LHCN-M2 (cell line): ENCODE measurements at regions not wholly inside any gene's neighbourhood (a gene's known extent, or its start where the extent isn't known, plus 50 kb on each side); places are given as distances from the start of the nearest gene placed in this dataset.
A peak's percentile ranks its signal among the peaks of the same experiment; 100 is the strongest.
"Not testable (repeated sequence)": the region's sequence is repeated elsewhere in the genome, so short reads cannot be mapped to it uniquely, and the experiment has no call there.

Experiments
- DNase-seq: peaks from one replicate; pipeline ENCODE4 v3.0.0-alpha.2; 2012; ENCODE audit warnings: low read depth

DNA sequence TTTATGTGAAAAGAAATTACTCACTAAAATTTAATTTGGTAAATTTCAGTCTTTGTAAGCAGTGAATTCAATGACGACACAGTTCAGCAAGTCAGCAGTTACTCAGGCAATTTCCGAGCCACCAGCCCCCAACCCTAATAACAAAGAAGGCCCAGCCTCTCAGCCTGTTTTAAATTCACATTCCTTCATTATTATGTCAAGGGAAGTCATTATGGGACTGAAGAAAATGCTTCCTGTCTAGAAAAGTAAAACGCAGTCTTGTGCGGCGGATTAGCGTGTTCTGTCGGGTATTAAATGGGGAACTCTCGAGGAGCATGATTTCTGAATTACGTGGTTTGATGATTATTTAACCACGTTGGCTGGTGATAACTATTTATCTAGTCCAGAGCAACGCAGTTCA, 177.6 kb downstream of the AIPL1 start:
- DNase-seq: no peak

DNA sequence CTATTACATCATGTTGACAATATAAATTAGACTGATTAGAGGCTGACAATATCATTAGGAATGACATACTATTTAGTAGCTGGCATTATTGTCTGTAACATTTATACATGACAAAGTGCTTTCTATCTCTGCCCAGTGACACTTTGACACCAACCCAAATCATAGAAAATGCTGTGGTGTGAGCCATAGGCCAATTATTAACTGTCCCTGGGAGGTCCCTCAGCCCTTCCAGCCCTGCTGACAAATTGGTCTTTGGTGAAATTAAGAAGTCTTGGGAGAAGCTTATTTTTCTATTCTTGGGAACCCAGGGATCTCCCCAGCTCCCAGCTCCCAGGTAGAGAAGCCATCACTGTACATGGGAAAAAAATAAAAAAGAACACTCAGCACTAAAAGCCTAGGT, 179.6 kb downstream of the AIPL1 start:
- DNase-seq: no peak

DNA sequence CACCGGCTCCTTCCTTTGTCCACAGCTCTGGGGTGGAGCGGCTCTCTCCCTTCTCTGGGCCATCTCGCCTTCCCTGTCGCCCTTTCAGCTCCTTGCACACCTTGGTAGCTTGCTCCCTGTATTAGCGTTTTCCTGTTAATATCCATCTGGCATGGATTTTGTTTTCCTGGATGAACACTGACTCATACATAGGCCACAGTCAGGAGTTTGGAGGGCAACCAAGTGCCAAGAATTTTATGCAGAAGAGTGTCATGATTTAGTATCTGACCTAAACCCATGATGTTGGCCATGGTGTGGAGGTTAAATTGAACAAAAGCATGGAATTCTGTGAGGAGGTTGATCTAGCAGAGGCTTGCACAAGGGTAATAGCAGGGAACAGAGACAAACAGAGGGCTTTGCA, 180.9 kb downstream of the AIPL1 start:
- DNase-seq: no peak

DNA sequence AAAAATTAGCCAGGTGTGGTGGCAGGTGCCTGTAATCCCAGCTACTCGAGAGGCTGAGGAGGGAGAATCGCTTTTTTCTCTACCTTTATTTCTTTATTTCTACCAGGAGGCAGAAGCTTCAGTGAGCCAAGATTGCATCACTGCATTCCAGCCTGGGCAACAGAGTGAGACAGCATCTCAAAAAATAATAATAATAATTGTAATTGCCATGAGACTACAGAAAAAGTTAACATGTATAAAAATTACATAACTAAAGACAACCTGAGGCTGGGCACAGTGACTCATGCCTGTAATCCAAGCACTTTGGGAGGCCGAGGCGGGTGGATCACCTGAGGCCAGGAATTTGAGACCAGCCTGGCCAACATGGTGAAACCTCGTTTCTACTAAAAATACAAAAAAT, 181.5 kb downstream of the WSCD1 start:
- DNase-seq: not testable (repeated sequence)

DNA sequence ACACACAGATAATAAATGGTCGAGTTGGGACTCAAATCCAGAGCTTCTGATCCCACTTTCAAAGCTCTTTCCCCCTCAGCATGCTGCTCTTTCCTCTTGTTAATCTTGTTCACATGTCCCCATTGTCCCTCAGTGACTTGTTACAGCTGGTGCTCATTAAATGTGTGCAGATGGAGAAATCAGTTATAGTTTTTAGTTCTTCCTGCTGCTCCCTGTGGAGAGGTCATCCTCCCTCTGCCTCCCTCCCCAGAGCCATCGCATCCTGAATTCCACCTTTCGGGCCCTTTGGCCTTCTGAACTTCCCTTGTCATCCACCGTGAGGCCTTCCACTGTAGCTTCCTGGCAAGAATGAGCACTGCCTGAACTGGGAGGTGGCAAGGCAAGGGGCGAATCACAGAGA, 179.6 kb downstream of the WSCD1 start:
- DNase-seq: no peak

DNA sequence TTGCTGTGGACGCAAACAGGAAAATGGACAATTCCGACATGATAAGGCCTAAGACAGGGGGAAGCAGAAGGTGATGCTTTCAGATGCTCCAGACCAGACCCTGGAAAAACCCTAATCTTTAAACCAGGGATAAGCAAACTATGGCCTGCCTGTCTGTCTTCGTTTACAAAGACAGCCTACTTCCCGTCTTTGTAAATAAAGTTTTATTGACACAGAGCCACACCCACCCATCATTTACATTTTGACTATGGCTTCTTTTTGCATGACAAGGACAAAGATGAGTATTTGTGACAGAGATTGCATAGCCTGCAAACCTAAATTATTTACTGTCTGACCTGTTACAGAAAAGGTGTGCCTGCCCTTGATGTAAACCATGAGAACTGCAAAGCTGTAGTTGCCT, 177.9 kb downstream of the WSCD1 start:
- no peak for DNase-seq

DNA sequence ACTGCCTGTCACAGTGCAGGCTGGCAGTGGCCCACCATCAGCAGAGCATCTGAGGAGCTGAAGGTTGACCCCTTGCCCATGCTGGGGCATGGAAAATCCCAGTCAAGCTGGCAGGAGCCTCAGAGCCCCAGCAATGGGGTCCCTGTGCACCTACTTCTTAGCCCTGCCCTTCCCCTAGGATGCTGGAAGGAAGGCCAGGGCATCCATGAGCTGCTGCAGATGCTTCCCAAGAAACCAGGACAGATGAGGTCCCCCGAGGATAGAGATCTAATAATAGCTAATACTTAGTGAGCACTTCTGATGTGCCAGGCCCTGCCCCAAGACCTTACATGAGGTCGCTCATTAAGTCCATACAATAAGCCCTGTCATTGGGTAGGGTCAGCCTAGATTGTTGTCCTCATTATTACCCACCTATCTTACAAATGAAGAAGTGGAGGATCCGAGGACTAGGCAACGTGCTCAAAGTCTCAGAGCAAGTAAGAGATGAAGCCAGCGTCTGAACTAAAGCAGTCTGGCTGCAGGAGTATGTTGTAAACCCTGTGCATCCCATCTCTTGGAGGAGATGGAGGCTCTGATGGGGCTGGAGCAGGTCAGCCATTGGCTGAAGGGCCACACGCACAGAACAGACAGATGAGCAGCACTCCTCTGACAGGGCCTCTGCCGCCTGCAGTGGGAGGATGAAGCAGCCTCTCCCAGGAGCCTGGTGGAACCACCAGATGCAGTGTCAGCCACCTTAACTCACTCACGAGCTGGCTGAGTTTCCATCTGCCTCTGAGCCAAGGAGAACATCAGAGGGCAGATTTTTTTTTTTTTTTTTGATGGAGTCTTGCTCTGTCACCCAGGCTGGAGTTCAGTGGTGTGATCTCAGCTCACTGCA, 175.4 kb downstream of the WSCD1 start:
- DNase-seq: no peak

DNA sequence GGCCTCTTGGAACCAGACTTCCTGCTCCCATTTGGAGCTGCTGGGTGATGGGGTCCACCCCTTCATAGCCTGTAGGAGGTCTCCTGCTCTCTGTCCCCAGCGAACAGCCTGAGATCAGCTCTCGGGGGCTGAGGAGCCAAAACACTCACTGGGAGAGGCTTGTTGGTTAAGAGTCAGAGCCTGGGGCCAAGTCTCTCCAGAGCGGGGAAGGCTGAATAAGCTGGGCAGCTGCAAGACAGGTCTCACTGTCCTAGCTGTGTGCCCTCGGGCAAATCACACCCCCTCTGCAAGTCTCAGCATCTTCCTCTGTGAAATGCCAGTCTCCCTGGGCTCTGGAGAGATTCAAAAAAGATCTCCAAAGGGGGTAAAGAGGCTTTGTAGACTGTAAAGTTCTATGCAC, 174.6 kb downstream of the WSCD1 start:
- no peak for DNase-seq

DNA sequence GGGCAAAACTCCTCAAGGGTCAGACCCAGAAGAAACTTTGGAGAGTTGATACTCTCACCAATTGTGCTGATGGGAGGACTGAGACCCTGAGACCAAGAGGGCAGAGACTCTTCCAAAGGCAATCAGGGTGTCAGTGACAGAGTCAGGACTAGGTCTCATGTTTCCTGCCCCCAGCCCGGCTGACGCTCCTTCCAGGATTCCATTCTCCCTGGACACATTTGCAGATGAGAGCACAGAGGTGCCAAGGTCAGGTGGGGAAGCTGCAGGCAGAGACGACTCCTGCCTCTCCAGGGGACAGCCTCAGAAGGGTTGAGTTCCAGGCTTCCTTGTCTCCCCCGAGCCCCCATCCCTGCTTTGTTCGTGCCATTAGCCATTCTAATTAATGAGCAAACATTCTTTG, 174.1 kb downstream of the WSCD1 start:
- DNase-seq: no peak

DNA sequence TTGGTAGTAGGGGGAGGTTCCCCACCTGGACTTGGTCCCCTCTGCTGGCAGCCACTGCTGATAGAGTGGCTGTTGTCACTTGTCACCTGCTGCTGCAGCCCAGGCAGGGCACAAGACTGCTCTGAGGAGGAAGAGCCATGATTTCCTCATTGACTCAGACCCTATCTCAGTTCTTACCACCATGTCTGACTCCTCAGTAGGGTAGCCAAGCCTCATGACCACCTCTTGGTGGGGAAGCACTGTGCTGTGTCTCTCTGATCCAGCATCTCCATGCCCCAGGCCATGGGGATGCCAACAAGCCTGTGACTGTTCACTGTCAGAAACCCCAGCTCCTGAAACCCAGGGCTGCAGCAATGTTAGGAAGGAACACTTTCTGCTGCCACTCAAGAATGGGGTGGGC, 173.0 kb downstream of the WSCD1 start:
- DNase-seq: no peak

DNA sequence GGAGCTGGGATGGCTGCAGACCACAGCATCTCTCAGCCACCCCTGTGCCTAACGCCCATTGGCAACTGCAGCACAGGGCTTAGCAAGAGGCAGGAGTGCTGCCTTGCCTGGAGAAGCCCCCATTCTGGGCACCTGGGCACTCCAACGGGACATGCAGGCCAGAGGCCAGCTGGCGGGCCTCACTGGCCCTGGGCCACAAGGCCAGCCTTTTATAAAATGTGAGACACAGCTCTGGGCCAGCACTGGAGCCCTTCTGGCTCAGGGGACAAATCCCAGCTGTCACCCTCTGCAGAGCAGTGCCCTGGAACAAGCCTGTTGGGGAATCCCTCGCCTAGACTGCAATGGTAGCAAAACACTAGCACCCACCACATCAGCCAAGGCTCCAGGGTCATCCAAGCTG, 171.8 kb downstream of the WSCD1 start:
- no peak for DNase-seq

DNA sequence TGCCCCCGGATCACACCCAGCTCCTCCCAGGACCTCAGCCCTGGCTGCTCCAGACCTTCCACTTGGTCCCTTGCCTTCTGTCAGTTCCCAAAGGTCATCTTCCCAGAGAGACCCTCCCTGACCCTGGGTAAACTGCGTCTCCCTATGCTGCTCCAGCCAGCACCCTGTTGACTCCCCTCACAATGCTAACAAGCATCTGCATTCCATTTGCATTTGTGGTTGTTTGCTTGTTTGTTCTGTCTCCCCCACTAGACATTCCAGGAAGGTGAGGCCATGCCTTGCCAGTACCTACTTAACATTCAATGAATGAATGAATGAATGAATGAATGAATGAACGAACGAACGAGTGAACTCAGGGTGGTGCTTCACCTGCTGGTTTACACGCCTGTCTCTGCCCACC, 171.2 kb downstream of the WSCD1 start:
- DNase-seq: no peak

DNA sequence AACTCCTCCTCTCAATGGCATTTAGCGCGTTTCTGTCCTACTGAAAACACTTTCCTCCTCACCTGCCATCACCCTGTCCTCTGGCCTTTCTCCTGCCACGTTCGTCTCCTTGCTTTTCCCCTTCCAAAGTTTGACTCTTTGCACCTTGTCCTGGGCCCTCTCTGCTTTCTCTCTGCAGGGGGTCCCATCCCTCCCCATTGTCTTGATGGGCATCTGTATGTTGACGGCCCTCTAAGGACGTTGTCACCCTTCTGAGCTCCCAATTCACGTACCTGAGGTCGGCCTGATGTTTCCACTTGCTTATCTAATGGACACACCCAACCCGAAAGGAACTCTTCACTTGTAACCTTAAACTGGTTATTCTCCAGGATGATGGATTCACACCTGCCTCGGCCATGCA, 170.4 kb downstream of the WSCD1 start:
- DNase-seq: no peak

DNA sequence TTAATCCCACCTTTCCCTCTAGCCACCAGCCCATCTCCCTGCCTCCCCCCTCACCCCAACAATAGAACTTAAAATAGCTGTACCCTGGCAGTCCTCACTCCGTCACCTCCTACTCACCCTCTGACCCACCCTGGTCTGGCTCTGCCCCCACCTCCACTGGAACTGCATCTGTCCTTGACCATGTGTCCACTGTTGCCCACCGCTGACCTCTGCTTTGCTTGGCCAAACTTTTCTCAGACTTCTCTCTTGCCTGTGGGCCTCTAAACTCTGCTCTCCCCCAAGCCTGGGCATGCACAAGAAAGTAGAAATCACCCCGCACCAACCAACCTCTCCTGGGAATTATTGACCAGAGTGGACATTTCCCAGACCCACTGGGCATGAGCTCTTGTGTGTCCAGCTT, 169.8 kb downstream of the WSCD1 start:
- DNase-seq: no peak

DNA sequence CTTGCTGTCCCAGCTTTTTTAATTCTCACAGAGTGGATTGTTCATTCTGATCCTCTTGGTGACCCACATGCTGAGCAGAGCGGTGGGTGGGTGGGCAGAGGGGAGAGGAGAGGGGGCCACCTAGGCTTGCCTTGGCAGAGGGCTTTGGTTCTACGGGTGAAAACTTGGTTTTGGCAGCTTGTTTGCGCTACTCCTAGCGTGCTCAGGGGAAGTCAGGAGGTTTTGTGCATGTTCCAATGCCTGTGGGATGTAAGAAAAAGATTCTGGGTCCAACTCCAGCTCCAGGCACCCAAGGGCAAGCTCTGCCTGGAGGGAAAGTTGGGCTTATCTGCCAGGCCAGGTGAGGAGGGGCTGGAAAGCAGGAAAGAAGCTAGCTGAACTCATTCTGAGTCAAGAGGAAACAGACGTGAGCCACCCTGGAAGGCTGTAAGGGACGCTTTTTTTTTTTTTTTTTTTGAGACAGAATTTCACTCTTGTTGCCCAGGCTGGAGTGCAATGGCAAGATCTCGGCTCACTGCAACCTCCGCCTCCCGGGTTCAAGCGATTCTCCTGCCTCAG, 169.1 kb downstream of the WSCD1 start:
- no peak for DNase-seq

DNA sequence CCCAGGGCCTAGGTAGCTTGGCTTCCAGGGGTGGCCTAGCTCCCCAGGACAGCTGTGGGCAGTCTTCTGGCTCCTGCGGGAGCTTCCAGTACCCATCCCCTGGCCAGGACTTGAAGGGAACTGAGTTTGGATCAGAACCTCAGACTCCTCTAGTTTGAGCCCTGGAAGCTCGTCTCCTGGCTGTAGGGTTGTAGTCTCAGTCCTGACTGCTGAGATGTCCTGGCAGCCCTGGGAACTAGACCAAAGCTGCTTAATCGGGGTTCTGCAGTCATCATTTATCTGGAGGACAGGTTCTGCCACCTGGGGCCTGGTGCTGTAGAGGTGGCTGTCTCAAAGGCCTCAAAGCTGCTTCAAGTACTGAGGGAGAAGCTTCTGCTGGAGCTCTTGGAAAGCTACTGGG, 163.7 kb downstream of the WSCD1 start:
- DNase-seq: no peak

DNA sequence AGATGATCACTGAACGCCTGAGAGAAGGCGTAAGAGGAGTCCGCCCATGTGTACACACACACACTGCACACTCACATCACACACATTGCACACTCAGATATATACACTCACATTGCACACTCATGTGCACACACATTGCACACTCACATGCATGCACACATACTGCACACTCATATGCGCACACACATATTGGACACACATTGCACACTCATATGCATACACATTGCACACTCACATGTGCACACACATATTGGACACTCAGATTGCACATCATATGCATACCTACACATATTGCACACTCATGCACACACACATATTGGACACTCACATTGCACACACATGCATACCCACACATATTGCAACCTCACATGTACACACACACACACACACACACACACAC, 163.2 kb downstream of the WSCD1 start:
- DNase-seq: no peak

DNA sequence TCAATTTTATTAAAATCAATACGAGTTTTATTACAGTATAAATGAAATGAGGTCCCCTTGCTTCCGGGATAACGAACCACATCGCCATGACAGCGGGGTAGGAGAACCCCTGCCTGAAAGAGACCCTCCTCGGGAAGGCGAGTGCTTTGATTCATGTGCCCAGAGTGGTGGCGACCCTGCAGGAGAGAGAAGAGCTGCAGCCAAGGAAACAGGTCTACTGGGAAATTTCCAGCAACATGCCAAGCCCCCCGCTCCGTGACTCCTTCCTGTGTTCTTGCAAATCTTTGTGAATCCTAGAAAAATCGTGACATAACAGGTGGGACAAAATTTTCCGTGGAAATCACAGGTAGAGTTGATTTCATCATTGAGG, 162.5 kb downstream of the WSCD1 start:
- no peak for DNase-seq

DNA sequence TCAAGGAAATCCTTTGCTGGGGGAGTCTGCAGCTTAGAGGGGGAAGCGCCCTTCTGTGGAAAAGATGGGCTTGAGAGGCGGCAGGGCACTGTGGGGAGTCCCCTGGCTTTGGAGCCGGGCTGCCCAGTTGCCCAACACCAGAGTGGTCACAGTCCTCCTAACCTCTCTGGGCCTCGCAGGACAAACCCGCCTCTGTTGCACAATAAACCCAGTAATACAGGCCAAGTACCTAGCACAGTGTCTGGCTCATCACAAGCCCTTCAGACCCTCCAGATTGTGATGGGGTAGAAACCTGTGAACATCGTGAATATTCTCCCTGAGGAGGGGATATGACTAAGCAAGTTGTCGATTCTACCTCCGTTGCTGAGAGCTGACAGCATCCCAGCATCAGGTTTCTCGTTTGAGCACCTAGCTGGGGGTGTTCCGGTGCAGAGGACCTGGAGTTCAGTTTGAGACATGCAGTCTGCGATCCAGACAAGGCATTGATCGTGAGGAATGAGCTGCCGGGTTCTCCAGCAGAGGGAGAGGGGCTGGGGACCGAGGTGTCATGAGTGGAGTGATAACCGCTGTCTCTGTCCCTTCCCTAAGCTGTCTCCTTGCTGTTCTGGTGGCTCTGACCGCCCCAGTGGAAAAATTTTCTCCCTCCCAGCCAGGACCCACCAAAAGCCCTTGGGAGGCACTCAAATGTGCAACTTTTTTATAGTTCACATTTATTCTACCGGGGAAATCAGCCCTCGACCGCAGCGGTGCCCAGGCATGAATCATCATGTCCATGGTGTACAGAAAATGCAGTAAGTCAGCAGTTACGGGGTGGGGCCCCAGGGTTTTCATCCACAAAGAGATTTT, 161.9 kb downstream of the WSCD1 start:
- peak; percentile 69 for DNase-seq

DNA sequence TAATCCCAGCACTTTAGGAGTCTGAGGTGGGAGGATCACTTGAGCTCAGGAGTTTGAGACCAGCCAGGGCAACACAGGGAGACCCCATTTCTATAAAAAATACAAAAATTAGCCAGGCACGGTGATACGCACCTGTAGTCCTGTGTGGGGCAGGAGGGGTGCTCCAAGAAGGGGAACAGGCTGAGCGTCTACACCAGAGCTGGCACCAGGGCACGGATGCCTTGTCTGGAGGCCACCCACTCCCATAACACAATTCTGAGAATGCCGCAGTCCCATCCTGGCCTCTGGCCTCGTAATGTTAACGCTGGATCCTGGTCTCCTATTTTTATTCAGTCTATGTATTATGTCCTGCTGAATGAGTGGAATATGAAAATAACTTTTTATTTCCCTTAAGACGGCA, 161.3 kb downstream of the WSCD1 start:
- DNase-seq: no peak

DNA sequence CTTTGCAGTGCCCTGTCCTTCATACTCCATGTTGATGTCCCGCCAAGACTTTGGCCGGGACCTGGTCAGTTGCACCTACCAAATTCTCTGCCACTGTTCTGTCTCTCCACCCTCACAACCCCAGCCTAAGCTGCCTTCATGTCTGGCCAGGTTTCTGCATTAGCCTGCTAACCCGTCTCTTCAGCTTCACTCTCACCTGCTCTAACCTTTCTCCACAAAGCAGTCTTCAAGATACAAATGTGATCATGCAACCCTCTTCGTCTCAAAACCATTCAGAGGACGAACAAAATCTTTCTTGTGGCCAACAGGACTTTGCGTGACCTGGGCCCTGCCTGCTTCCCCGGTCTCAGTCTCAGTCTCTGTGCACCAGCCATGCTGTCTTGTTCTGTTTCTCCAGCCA, 148.2 kb downstream of the WSCD1 start:
- no peak for DNase-seq
